Prostate gland (tissue), 2 donors: ENCODE measurements at regions not wholly inside any gene's neighbourhood (a gene's known extent, or its start where the extent isn't known, plus 50 kb on each side); places are given as distances from the start of the nearest gene placed in this dataset.

ENCODE experiments used
- DNase-seq: peaks from one replicate; pipeline ENCODE4 v3.0.0-alpha.2; 2019; ENCODE audit warnings: low spot score
- H3K27ac ChIP-seq, 2 donors: fragments of 200-600 bp; sonication (generic); 2 replicates each; pipeline ENCODE4 v1.5.1; 2017 to 2019
- H3K27me3 ChIP-seq: fragments of 200-600 bp; sonication (generic); replicated peaks from 2 replicates; pipeline ENCODE4 v1.5.1; 2019; ENCODE audit not compliant: insufficient read depth
- H3K36me3 ChIP-seq, 2 donors: fragments of 200-600 bp; sonication (generic); 1 replicate in 1 of 2; 2 replicates in 1 of 2; pipeline versions ENCODE4 v1.5.1 to v1.8.1; 2017 to 2019
- H3K4me1 ChIP-seq: fragments of 200-600 bp; sonication (generic); replicated peaks from 2 replicates; pipeline ENCODE4 v1.5.1; 2019
- H3K4me3 ChIP-seq, 2 donors: fragments of 200-600 bp; sonication (generic); 2 replicates each; pipeline ENCODE4 v1.5.1; 2017 to 2019
- H3K9me3 ChIP-seq: fragments of 200-600 bp; sonication (generic); 2 replicates; pipeline ENCODE4 v1.5.1; 2017
- POLR2A ChIP-seq: fragments of 450-650 bp; IDR thresholded peaks from one replicate; pipeline ENCODE4 v1.6.1; 2016; ENCODE audit warnings: antibody characterized with exemption, mild to moderate bottlenecking
- POLR2AphosphoS5 ChIP-seq: sonication (generic); formaldehyde crosslinking; IDR thresholded peaks from one replicate; pipeline ENCODE4 v1.6.1; 2017; ENCODE audit warnings: antibody characterized with exemption
- WGBS: methylation state at CpG from one replicate; pipeline ENCODE4 v1.1.5; 2018; 5-methylcytosine and 5-hydroxymethylcytosine counted together
- intact Hi-C: fragments of 100-400 bp; cut with DNase I; formaldehyde crosslinking; loops from one replicate; pipeline ENCODE4 v1.14.2; 2022
- TF ChIP-seq, protein P1 (sequence below), 4 experiments: fragments of 200-600 bp in 2 of 4; fragments of 450-650 bp in 2 of 4; sonication (generic) in 2 of 4; IDR thresholded peaks; 1 replicate in 3 of 4; 2 replicates in 1 of 4; pipeline ENCODE4 v1.5.1; 2016 to 2019; ENCODE audit warnings: antibody characterized with exemption in 4 of 4, mild to moderate bottlenecking in 2 of 4, moderate library complexity in 2 of 4

DNA sequence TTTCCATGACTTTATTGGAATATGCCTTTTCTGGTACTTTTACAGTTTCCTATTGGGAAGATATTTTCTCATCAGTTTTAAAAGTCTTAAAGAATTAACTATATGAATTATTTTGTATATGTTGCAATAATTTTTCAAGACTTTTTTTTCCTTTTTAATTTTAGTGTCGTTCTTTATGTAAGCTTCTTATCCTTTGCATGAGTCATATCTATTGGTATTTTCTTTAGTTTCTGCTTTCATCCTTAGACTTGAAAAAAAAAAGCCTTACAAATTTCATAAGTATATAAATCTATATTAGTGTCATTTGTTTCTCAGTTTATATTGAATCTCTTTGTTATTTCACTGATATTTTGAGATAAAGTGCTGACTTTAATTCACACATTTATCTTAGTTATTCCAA, 94.9 kb downstream of the DSEL start:
- Histone ChIP-seq H3K9me3 (no peaks in the 10 kb centered on the region), H3K4me1 (no peaks in the 10 kb centered on the region), H3K27me3 (no peaks in the 10 kb centered on the region), H3K4me3 (no peak overlapping the region), H3K27ac (no peak overlapping the region), H3K36me3 (no peaks in the 10 kb centered on the region)
- TF ChIP-seq POLR2AphosphoS5 (no peak), POLR2A (no peak)
- TF ChIP-seq, protein P1, sequence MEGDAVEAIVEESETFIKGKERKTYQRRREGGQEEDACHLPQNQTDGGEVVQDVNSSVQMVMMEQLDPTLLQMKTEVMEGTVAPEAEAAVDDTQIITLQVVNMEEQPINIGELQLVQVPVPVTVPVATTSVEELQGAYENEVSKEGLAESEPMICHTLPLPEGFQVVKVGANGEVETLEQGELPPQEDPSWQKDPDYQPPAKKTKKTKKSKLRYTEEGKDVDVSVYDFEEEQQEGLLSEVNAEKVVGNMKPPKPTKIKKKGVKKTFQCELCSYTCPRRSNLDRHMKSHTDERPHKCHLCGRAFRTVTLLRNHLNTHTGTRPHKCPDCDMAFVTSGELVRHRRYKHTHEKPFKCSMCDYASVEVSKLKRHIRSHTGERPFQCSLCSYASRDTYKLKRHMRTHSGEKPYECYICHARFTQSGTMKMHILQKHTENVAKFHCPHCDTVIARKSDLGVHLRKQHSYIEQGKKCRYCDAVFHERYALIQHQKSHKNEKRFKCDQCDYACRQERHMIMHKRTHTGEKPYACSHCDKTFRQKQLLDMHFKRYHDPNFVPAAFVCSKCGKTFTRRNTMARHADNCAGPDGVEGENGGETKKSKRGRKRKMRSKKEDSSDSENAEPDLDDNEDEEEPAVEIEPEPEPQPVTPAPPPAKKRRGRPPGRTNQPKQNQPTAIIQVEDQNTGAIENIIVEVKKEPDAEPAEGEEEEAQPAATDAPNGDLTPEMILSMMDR (IDR thresholded peaks at IDR 0.05), result no peak
- no peak for DNase-seq
- intact Hi-C loops, result no loop called here
- WGBS, result 85% methylated on average over 1 of the region's 1 CpG

DNA sequence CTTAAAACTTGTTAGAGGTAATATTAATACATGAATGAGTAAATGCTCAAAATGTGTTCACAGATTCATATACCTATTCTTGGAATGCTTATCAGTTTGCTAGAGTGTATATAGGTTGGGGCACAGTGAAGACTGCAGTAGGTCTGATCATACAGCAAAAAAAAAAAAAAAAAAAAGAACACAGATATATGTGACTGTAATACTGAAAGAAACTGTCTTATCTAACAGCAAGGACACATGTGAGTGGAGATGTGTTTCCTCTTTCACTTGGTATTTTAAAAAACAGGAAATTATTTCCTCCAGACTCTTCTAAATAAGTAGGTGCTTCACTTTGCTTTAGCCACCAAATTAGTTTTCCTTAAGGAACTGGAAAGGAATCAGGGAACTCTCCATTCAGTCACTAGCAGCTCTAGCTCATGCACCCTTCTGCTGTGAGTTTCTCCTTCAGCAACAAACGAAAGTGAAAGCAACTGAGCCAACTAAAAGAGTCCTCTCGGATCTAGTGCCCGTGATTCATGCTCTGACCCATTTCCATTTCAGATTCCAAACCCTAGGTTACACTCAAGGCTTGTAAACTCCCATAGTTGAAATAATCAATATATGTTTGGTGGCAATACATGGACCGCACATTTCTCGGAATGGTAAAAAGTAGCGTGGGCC, 98.5 kb downstream of the DSEL start:
- intact Hi-C loops, result no loop called here
- DNase-seq, result no peak
- H3K36me3 ChIP-seq, result no peaks in the 10 kb centered on the region
- no peaks in the 10 kb centered on the region for H3K9me3 ChIP-seq
- no peak for TF ChIP-seq POLR2AphosphoS5
- TF ChIP-seq POLR2A, result no peak
- TF ChIP-seq, protein P1 (IDR thresholded peaks at IDR 0.05), result no peak
- WGBS, result 75% methylated on average over 6 of the region's 6 CpGs
- H3K4me3 ChIP-seq, result no peak overlapping the region
- H3K27ac ChIP-seq, result no peak overlapping the region
- H3K27me3 ChIP-seq, result no peaks in the 10 kb centered on the region
- H3K4me1 ChIP-seq, result no peaks in the 10 kb centered on the region

DNA sequence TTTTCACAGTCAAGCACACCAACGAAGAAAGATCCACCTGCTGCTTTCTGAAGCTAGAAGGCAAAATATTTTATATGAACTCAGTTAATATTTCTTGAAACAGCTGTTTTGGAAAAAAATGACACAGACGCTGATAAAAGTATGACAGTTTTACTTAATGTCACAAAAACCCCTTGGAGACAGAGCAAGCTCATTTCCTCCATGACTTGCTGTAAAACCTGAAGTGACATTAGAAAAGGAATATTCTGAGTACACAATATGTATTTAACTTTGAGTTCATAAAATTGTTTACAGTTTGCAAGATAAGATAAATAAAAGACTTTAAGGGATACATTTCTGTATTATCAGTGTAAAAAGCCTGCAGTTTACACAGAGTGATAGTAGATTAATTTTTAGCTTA, 105.4 kb downstream of the DSEL start:
- Histone ChIP-seq H3K4me1 (no peaks in the 10 kb centered on the region), H3K4me3 (no peak overlapping the region), H3K27me3 (no peaks in the 10 kb centered on the region), H3K36me3 (no peaks in the 10 kb centered on the region), H3K9me3 (no peaks in the 10 kb centered on the region), H3K27ac (no peak overlapping the region)
- TF ChIP-seq POLR2A (no peak), POLR2AphosphoS5 (no peak)
- TF ChIP-seq, protein P1 (IDR thresholded peaks at IDR 0.05), result no peak
- 1% methylated on average over 2 of the region's 2 CpGs for WGBS
- DNase-seq, result no peak
- intact Hi-C loops, result no loop called here

DNA sequence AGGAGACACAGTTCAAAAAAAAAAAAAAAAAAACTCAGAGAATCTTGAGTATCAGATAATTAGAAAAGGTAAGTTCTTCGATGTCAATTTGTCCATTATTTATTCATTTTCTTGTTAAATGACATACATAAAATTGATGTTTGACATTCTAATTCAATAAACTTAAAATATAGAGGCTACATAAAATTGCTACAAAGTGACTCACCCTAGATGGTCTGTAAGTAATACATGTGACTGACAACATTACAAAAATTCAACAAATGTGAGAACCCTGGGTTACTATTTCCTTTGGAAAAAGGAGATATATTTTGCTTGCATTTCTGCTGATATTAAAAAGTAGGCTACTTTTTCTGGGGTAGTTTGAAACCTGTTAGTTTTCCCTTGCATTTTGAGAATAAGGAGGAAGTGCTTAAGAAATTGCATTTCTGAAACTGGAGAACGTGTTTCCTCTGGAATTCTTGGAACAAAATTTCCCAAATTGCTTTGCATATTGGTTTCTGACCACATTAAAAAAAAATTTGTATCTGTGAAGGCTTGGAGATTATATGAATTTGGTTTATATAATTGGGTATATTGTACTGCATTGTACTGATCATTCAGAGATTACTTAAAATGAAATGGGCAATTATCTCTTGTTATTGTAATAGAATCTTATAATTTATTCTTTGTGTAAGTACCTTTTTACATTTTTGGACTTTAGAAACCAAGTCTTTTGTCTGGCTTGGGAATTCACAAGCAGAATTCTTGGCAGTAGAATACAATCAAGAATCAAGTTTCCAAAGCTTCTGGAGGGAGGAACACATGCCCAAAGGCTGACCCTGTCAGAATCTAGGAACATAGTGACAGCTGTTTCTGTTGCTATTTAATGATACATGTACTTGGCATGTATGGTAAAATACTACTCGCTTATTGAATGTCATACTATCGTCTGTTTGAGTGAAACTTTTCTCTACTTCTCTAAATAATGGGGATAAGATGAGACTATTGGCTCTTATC, 106.1 kb downstream of the DSEL start:
- WGBS, result 28% methylated on average over 4 of the region's 4 CpGs
- TF ChIP-seq POLR2AphosphoS5 (no peak), POLR2A (no peak)
- TF ChIP-seq, protein P1 (IDR thresholded peaks at IDR 0.05), result no peak
- H3K27ac ChIP-seq, result no peak overlapping the region
- H3K4me1 ChIP-seq, result no peaks in the 10 kb centered on the region
- H3K4me3 ChIP-seq, result no peak overlapping the region
- no peaks in the 10 kb centered on the region for H3K9me3 ChIP-seq
- intact Hi-C loops, result no loop called here
- no peaks in the 10 kb centered on the region for H3K36me3 ChIP-seq
- DNase-seq, result no peak
- H3K27me3 ChIP-seq, result no peaks in the 10 kb centered on the region
